GM12872 (cell line): ENCODE measurements at regions not wholly inside any gene's neighbourhood (a gene's known extent, or its start where the extent isn't known, plus 50 kb on each side); places are given as distances from the start of the nearest gene placed in this dataset.

ENCODE experiments used
- TF ChIP-seq, protein P1 (sequence below): IDR thresholded peaks from 3 replicates; pipeline ENCODE4 v1.5.1; 2011; ENCODE audit warnings: low read depth, mild to moderate bottlenecking, low read length, moderate library complexity; ENCODE audit not compliant: insufficient read depth

- TF ChIP-seq, protein P1, sequence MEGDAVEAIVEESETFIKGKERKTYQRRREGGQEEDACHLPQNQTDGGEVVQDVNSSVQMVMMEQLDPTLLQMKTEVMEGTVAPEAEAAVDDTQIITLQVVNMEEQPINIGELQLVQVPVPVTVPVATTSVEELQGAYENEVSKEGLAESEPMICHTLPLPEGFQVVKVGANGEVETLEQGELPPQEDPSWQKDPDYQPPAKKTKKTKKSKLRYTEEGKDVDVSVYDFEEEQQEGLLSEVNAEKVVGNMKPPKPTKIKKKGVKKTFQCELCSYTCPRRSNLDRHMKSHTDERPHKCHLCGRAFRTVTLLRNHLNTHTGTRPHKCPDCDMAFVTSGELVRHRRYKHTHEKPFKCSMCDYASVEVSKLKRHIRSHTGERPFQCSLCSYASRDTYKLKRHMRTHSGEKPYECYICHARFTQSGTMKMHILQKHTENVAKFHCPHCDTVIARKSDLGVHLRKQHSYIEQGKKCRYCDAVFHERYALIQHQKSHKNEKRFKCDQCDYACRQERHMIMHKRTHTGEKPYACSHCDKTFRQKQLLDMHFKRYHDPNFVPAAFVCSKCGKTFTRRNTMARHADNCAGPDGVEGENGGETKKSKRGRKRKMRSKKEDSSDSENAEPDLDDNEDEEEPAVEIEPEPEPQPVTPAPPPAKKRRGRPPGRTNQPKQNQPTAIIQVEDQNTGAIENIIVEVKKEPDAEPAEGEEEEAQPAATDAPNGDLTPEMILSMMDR, result peak; percentile 73
Measured at GRCh38 chr14:22200977-22201605, 387.9 kb downstream of the DAD1 start.

DNA sequence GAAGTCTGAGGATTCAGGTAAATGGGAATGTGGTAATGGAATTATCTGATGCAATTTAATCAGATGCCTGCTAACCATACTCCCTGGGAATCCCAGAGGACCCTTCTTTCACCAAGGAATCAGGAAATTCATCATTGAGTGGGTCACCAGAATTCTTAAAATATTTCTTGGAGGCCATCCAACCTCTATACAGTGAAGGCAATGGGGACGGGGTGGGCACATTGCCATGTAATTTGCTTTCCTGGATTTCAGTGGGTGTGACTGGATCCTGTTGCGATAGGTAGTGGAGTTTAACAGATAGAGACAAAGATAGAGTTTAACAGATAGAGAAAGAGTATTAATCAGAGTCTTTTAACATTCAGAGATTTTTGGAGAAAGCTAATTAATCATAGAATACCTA is 394.4 kb downstream of the DAD1 start:
- TF ChIP-seq, protein P1, result no peak

- TF ChIP-seq, protein P1, result no peak
Measured at GRCh38 chr14:22190411-22191191, 398.4 kb downstream of the DAD1 start.

DNA sequence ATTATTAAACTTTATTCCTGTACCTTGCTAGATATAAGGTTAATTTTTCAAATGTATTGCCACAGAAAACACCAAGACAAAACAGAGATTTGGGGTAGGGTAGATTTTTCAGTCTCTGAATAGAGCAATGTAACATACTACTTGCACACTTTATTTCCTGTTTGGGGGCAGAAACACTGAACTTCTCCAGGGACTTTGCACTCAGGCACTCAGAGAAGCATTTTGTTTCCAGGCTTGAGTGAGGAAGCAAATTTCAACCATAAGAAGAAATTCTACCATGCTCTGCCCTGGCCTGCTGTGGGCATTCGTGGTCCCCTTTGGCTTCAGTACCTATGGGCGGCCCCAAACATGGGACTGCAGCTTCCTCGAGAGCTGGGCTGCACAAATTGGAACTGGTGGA is 399.1 kb downstream of the DAD1 start:
- TF ChIP-seq, protein P1, result no peak

DNA sequence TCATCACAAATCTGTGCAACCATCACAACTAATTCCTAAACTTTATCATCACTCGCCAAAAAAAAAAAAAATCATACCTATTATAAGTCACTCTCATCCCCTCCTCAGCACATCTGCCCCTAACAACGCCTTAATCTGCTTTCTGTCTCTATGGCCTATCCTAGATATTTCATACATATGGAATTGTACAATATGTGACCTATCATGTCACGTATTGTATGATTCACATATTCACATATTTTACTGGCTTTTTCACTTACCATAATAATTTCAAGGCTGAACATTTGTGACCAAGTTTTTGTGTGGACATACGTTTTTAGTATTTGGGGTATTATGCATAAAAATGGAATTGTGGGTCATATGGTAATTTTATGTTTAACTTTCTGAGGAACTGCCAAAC is 400.7 kb downstream of the DAD1 start:
- TF ChIP-seq, protein P1, result no peak

GRCh38 chr14:22185789-22186188 is 403.2 kb downstream of the DAD1 start:
- TF ChIP-seq, protein P1, result no peak

- TF ChIP-seq, protein P1, result no peak
Measured at GRCh38 chr14:22185191-22185590, 403.8 kb downstream of the DAD1 start.
